Activated naive CD8-positive, alpha-beta T cell treated with anti-CD3 and anti-CD28 coated beads for 36 hours (primary cell): ENCODE measurements at regions not wholly inside any gene's neighbourhood (a gene's known extent, or its start where the extent isn't known, plus 50 kb on each side); places are given as distances from the start of the nearest gene placed in this dataset.

ENCODE experiments used
- DNase-seq: peaks from one replicate; pipeline ENCODE4 v3.0.0; 2021
- H3K27ac Mint-ChIP-seq: one replicate; pipeline ENCODE4 v1.8.0; 2022; ENCODE audit warnings: mild to moderate bottlenecking, moderate library complexity, mixed read lengths
- H3K27me3 Mint-ChIP-seq: one replicate; pipeline ENCODE4 v1.8.0; 2022; ENCODE audit warnings: mild to moderate bottlenecking, mixed read lengths
- H3K36me3 Mint-ChIP-seq: one replicate; pipeline ENCODE4 v1.8.0; 2021; ENCODE audit warnings: mild to moderate bottlenecking, mixed read lengths
- H3K4me1 Mint-ChIP-seq: one replicate; pipeline ENCODE4 v1.8.0; 2021; ENCODE audit warnings: mixed read lengths
- H3K4me3 Mint-ChIP-seq: one replicate; pipeline ENCODE4 v1.8.0; 2022; ENCODE audit warnings: mild to moderate bottlenecking, moderate library complexity, mixed read lengths
- H3K9me3 Mint-ChIP-seq: one replicate; pipeline ENCODE4 v1.8.0; 2022; ENCODE audit warnings: mixed read lengths

GRCh38 chr9:16068476-16068875 lies 515.6 kb downstream of the CCDC171 start:
- no peak for DNase-seq
- H3K36me3 Mint-ChIP-seq, result no peaks in the 10 kb centered on the region
- no peak overlapping the region for H3K4me3 Mint-ChIP-seq
- no peaks in the 10 kb centered on the region for H3K9me3 Mint-ChIP-seq
- no peak overlapping the region for H3K27ac Mint-ChIP-seq
- H3K4me1 Mint-ChIP-seq, result peaks cover 2% of the 10 kb centered on the region
- H3K27me3 Mint-ChIP-seq, result peaks cover 4% of the 10 kb centered on the region

GRCh38 chr9:16069249-16069648 lies 516.4 kb downstream of the CCDC171 start:
- H3K27me3 Mint-ChIP-seq, result peaks cover 4% of the 10 kb centered on the region
- no peak overlapping the region for H3K27ac Mint-ChIP-seq
- DNase-seq, result no peak
- no peaks in the 10 kb centered on the region for H3K4me1 Mint-ChIP-seq
- no peak overlapping the region for H3K4me3 Mint-ChIP-seq
- H3K36me3 Mint-ChIP-seq, result no peaks in the 10 kb centered on the region
- H3K9me3 Mint-ChIP-seq, result no peaks in the 10 kb centered on the region

GRCh38 chr9:16069671-16070454 lies 517.0 kb downstream of the CCDC171 start:
- no peak overlapping the region for H3K4me3 Mint-ChIP-seq
- no peaks in the 10 kb centered on the region for H3K9me3 Mint-ChIP-seq
- H3K36me3 Mint-ChIP-seq, result no peaks in the 10 kb centered on the region
- H3K27me3 Mint-ChIP-seq, result peaks cover 4% of the 10 kb centered on the region
- H3K27ac Mint-ChIP-seq, result no peak overlapping the region
- no peaks in the 10 kb centered on the region for H3K4me1 Mint-ChIP-seq
- no peak for DNase-seq

- DNase-seq, result no peak
- Mint-ChIP-seq H3K4me1 (peaks cover 1% of the 10 kb centered on the region), H3K4me3 (no peak overlapping the region), H3K27ac (no peak overlapping the region), H3K27me3 (peaks cover 4% of the 10 kb centered on the region), H3K36me3 (no peaks in the 10 kb centered on the region), H3K9me3 (no peaks in the 10 kb centered on the region)
These were observed 517.8 kb downstream of the CCDC171 start for GRCh38 chr9:16070455-16071145.

GRCh38 chr9:16071400-16071799 lies 518.6 kb downstream of the CCDC171 start:
- Mint-ChIP-seq H3K4me3 (no peak overlapping the region), H3K9me3 (no peaks in the 10 kb centered on the region), H3K4me1 (peaks cover 1% of the 10 kb centered on the region), H3K36me3 (no peaks in the 10 kb centered on the region), H3K27me3 (peaks cover 4% of the 10 kb centered on the region), H3K27ac (no peak overlapping the region)
- DNase-seq, result no peak

GRCh38 chr9:16074963-16075362 lies 522.1 kb downstream of the CCDC171 start:
- H3K27ac Mint-ChIP-seq, result no peak overlapping the region
- no peak overlapping the region for H3K4me3 Mint-ChIP-seq
- peaks cover 1% of the 10 kb centered on the region for H3K4me1 Mint-ChIP-seq

GRCh38 chr9:16075696-16076095 lies 522.9 kb downstream of the CCDC171 start:
- peaks cover 4% of the 10 kb centered on the region for H3K27me3 Mint-ChIP-seq
- H3K4me1 Mint-ChIP-seq, result peaks cover 1% of the 10 kb centered on the region
- DNase-seq, result no peak
- no peaks in the 10 kb centered on the region for H3K9me3 Mint-ChIP-seq
- H3K4me3 Mint-ChIP-seq, result no peak overlapping the region
- no peaks in the 10 kb centered on the region for H3K36me3 Mint-ChIP-seq
- H3K27ac Mint-ChIP-seq, result no peak overlapping the region

More at GRCh38 chr9:16074963-16075362, 522.1 kb downstream of the CCDC171 start:
- no peak for DNase-seq
- Mint-ChIP-seq H3K27me3 (peaks cover 4% of the 10 kb centered on the region), H3K9me3 (no peaks in the 10 kb centered on the region), H3K36me3 (no peaks in the 10 kb centered on the region)

- Mint-ChIP-seq H3K9me3 (no peaks in the 10 kb centered on the region), H3K4me1 (peaks cover 1% of the 10 kb centered on the region), H3K27me3 (peaks cover 4% of the 10 kb centered on the region), H3K4me3 (no peak overlapping the region), H3K36me3 (no peaks in the 10 kb centered on the region), H3K27ac (no peak overlapping the region)
- no peak for DNase-seq
These were observed 523.7 kb downstream of the CCDC171 start for GRCh38 chr9:16076511-16076910.

GRCh38 chr9:16082796-16083195 lies 530.0 kb downstream of the CCDC171 start:
- no peaks in the 10 kb centered on the region for H3K4me1 Mint-ChIP-seq
- H3K36me3 Mint-ChIP-seq, result peaks cover 4% of the 10 kb centered on the region
- no peaks in the 10 kb centered on the region for H3K27me3 Mint-ChIP-seq
- H3K27ac Mint-ChIP-seq, result no peak overlapping the region
- peaks cover 10% of the 10 kb centered on the region for H3K9me3 Mint-ChIP-seq
- DNase-seq, result no peak
- H3K4me3 Mint-ChIP-seq, result no peak overlapping the region

GRCh38 chr9:16085167-16085726 lies 532.4 kb downstream of the CCDC171 start:
- no peak overlapping the region for H3K27ac Mint-ChIP-seq
- H3K9me3 Mint-ChIP-seq, result peaks cover 12% of the 10 kb centered on the region
- no peaks in the 10 kb centered on the region for H3K4me1 Mint-ChIP-seq

GRCh38 chr9:16090907-16091629 lies 538.2 kb downstream of the CCDC171 start:
- Mint-ChIP-seq H3K36me3 (peaks cover 8% of the 10 kb centered on the region), H3K27ac (no peak overlapping the region), H3K4me1 (peaks cover 3% of the 10 kb centered on the region), H3K9me3 (peaks cover 20% of the 10 kb centered on the region), H3K4me3 (no peak overlapping the region), H3K27me3 (no peaks in the 10 kb centered on the region)
- no peak for DNase-seq

More at GRCh38 chr9:16085167-16085726, 532.4 kb downstream of the CCDC171 start:
- Mint-ChIP-seq H3K27me3 (no peaks in the 10 kb centered on the region), H3K4me3 (no peak overlapping the region), H3K36me3 (peaks cover 7% of the 10 kb centered on the region)
- no peak for DNase-seq

GRCh38 chr9:16092142-16093091 lies 539.6 kb downstream of the CCDC171 start:
- H3K4me1 Mint-ChIP-seq, result peaks cover 3% of the 10 kb centered on the region
- peaks cover 7% of the 10 kb centered on the region for H3K36me3 Mint-ChIP-seq
- DNase-seq, result no peak
- peaks cover 12% of the 10 kb centered on the region for H3K9me3 Mint-ChIP-seq
- no peaks in the 10 kb centered on the region for H3K27me3 Mint-ChIP-seq
- no peak overlapping the region for H3K27ac Mint-ChIP-seq
- no peak overlapping the region for H3K4me3 Mint-ChIP-seq

- H3K27me3 Mint-ChIP-seq, result no peaks in the 10 kb centered on the region
- no peak overlapping the region for H3K27ac Mint-ChIP-seq
- no peak overlapping the region for H3K4me3 Mint-ChIP-seq
- peaks cover 1% of the 10 kb centered on the region for H3K4me1 Mint-ChIP-seq
- DNase-seq, result no peak
- H3K9me3 Mint-ChIP-seq, result peaks cover 6% of the 10 kb centered on the region
- H3K36me3 Mint-ChIP-seq, result peaks cover 3% of the 10 kb centered on the region
These were observed 545.5 kb downstream of the CCDC171 start for GRCh38 chr9:16098306-16098705.
